ENCODE measurements at regions not wholly inside any gene's neighbourhood (a gene's known extent, or its start where the extent isn't known, plus 50 kb on each side); places are given as distances from the start of the nearest gene placed in this dataset.

- H2AFZ ChIP-seq (ENCODE audit: low read length) = no peak overlapping the region
- no peak for FAIRE-seq
Observed at GRCh38 chr7:42342381-42342780, 105.4 kb upstream of the GLI3 start.

More at GRCh38 chr7:42342381-42342780, 105.4 kb upstream of the GLI3 start:
- H3K56ac ChIP-seq (replicated peaks; ENCODE audit: insufficient read length, low read depth, low read length) = no peak overlapping the region
- ChIA-PET POLR2A (ENCODE audit: partially characterized antibody) (no interaction called here), CTCF (ENCODE audit: partially characterized antibody) (interaction anchor here (1.2 to 1.3 kb wide), 2 partner anchors 70 to 327 kb away, joined by 3 to 5 read pairs; no protein-coding TSS in a partner anchor)
- H4K20me1 ChIP-seq (replicated peaks in 1 of 2; ENCODE audit: control insufficient read depth in 1 of 2, insufficient read depth in 2 of 2, low read length in 2 of 2) = no peaks in the 10 kb centered on the region
- H3K18ac ChIP-seq (ENCODE audit: extremely low read depth, low read length) = no peak overlapping the region
- H3K36me3 ChIP-seq (ENCODE audit: control insufficient read depth in 2 of 4, insufficient read depth in 4 of 4, low read length in 3 of 4) = no peaks in the 10 kb centered on the region
- H2BK5ac ChIP-seq (ENCODE audit: low read depth, low read length) = no peak overlapping the region
- H3K4me1 ChIP-seq (replicated peaks in 1 of 4; ENCODE audit: control insufficient read depth in 3 of 4, insufficient read depth in 4 of 4, low read length in 3 of 4) = peaks cover 2 to 9% (median 4%) of the 10 kb centered on the region in 4 experiments; a peak in 6 of 7 replicates
- H3K14ac ChIP-seq (ENCODE audit: insufficient read length) = no peak overlapping the region
- H3K9me3 ChIP-seq (ENCODE audit: insufficient read depth in 2 of 2, low read depth in 1 of 2, low read length in 1 of 2) = no peaks in the 10 kb centered on the region
- no peak overlapping the region for H4K8ac ChIP-seq (ENCODE audit: extremely low read depth, insufficient read depth, low read length)
- no peak overlapping the region for H3K27ac ChIP-seq (ENCODE audit: low read depth, low read length)
- H3K27me3 ChIP-seq (replicated peaks in 1 of 4; ENCODE audit: control insufficient read depth in 3 of 4, extremely low read depth in 1 of 4, insufficient read depth in 3 of 4, low read length in 3 of 4) = no peaks in the 10 kb centered on the region
- no peak overlapping the region for H3K4me2 ChIP-seq (ENCODE audit: insufficient read depth in 1 of 2, low read depth in 2 of 2, low read length in 2 of 2)
- no peak overlapping the region for H2AK5ac ChIP-seq (ENCODE audit: low read depth, low read length)
- no peak overlapping the region for H4K5ac ChIP-seq (ENCODE audit: insufficient read length, low read depth, low read length)
- no peak for DNase-seq (ENCODE audit: low read depth in 1 of 2, low spot score in 2 of 2)
- no peak overlapping the region for H3K9ac ChIP-seq (replicated peaks in 1 of 4; ENCODE audit: extremely low read depth in 1 of 4, low read depth in 3 of 4, low read length in 3 of 4)
- no peak overlapping the region for H3K4ac ChIP-seq (replicated peaks; ENCODE audit: insufficient read length, low read depth, low read length)
- no peaks in the 10 kb centered on the region for H3K79me1 ChIP-seq (ENCODE audit: low read depth, low read length)
- no peak for TF ChIP-seq NANOG (IDR thresholded peaks at IDR 0.05; ENCODE audit: insufficient read depth, low read depth, low read length, poor library complexity, severe bottlenecking)
- no peak for TF ChIP-seq KDM1A (IDR thresholded peaks at IDR 0.05; ENCODE audit: borderline replicate concordance, low read length)
- TF ChIP-seq BRCA1 (IDR thresholded peaks at IDR 0.05; ENCODE audit: low read depth, low read length) = no peak
- TF ChIP-seq TEAD4 (IDR thresholded peaks at IDR 0.05; ENCODE audit: low read depth, low read length) = no peak
- no peak for TF ChIP-seq SIRT6 (IDR thresholded peaks at IDR 0.05; ENCODE audit: low read length)
- no peak for TF ChIP-seq SIX5 (IDR thresholded peaks at IDR 0.05; ENCODE audit: low read depth, low read length)
- no peak for TF ChIP-seq CBX8 (IDR thresholded peaks at IDR 0.05; ENCODE audit: borderline replicate concordance, low read depth, low read length)
- TF ChIP-seq CHD2 (IDR thresholded peaks at IDR 0.05; ENCODE audit: low read length) = no peak
- no peak for TF ChIP-seq CREB1 (IDR thresholded peaks at IDR 0.05)
- TF ChIP-seq BACH1 (IDR thresholded peaks at IDR 0.05; ENCODE audit: low read length) = no peak
- no peak for TF ChIP-seq RAD21 (IDR thresholded peaks at IDR 0.05 in 1 of 2, conservative IDR thresholded peaks at IDR 0.05 in 1 of 2; ENCODE audit: low read depth in 2 of 2, low read length in 2 of 2)
- TF ChIP-seq RBBP5 (IDR thresholded peaks at IDR 0.05; ENCODE audit: borderline replicate concordance, low read depth, low read length) = no peak
- no peak overlapping the region for H2BK12ac ChIP-seq (ENCODE audit: low read depth, low read length)
- WGBS, 2 experiments (ENCODE audit: extremely low coverage in 1 of 2, insufficient coverage in 1 of 2, insufficient read length in 1 of 2, insufficient replicate concordance in 2 of 2, low coverage in 1 of 2, low lambda C conversion rate in 2 of 2, missing lambda C conversion rate in 1 of 2) = 75% methylated on average over 3 of the region's 3 CpGs; no CpG with 5 or more reads in 1 of the 2 experiments
- no peaks in the 10 kb centered on the region for H3K79me2 ChIP-seq (ENCODE audit: control insufficient read depth in 1 of 2, insufficient read depth in 2 of 2, low read length in 2 of 2)
- no peak overlapping the region for H2BK120ac ChIP-seq (replicated peaks; ENCODE audit: low read depth, low read length)
- H2BK15ac ChIP-seq (ENCODE audit: low read length) = no peak overlapping the region
- no peak overlapping the region for H3K23ac ChIP-seq (ENCODE audit: insufficient read length)
- H2BK20ac ChIP-seq (ENCODE audit: low read length) = no peak overlapping the region
- H3K4me3 ChIP-seq (ENCODE audit: extremely low read depth in 1 of 4, insufficient read depth in 2 of 4, low read depth in 3 of 4, low read length in 4 of 4) = no peak overlapping the region
- no peak overlapping the region for H4K91ac ChIP-seq (replicated peaks; ENCODE audit: insufficient read length, low read length)
- no peaks in the 10 kb centered on the region for H3K23me2 ChIP-seq (ENCODE audit: low read depth, low read length)

Measured in H1 (cell line).